ENCODE measurements at regions not wholly inside any gene's neighbourhood (a gene's known extent, or its start where the extent isn't known, plus 50 kb on each side); places are given as distances from the start of the nearest gene placed in this dataset.

DNA sequence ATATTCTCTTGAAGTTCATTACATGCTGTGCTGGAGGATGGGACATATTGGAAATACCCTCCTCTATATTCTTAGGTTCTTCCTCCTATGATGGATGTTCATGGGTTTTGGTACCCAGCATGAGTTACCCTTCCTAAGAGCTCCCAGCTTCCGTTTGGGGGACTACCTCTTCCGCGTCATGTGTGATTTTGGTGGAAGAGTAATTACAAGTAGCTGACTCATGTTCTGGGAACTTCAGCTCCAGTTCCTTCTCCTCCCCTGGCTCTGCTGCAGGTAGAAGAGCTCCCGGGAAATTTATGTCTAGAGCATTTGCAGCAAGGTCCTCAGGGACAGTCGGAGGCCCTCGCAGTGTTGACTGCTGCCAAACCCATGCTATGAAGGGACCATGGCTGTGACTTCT is 208.8 kb upstream of the IL12A start:
- FAIRE-seq: no peak

DNA sequence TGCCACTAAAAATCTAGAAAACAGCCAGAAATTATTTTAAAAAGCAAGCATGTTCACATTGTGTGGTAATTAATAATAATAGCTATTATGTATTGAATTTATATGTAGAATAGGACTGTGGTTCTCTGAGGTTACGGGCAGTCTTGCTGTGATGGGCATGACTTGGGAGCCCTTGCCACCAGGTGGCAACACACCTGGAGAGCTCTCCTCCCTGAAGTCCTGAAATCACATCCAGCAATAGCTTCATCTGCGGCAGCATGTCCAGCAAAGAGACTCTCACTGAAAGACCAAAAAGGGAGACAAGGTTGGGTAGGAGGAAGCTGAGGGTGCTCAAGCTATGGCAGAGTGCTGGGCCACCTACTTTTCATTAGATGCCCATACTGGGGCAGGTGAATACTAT is 206.8 kb upstream of the IL12A start:
- FAIRE-seq: no peak

DNA sequence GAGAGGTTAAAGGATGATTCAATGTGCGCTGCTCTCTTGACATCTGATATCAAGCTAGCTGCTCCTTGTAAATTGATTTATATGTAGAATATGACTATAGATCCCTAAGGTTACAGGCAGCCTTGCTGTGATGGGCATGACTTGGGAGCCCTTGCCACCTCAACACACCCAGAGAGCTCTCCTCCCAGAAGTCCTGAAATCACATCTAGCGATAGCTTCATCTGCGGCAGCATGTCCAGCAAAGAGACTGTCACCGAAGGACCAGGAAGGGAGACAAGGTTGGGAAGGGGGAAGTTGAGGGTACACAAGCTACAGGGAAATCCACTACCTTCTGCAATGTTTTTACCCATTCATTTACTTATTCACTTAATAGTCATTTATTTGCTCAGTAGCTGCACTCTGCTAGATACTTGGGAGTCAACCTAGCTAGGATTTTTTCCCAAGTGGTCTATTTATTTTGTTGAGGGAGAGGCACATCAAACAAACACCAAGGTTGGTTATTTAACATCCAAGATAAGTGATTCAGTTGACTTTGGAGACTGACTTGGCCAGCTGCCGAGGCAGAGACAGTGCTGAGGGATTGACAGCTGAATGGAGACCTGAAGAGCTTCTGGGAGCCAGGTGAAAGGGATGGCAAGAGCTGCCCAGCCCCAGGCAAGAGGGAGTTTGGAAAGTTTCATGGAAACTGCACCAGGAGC is 205.8 kb upstream of the IL12A start:
- no peak for FAIRE-seq

DNA sequence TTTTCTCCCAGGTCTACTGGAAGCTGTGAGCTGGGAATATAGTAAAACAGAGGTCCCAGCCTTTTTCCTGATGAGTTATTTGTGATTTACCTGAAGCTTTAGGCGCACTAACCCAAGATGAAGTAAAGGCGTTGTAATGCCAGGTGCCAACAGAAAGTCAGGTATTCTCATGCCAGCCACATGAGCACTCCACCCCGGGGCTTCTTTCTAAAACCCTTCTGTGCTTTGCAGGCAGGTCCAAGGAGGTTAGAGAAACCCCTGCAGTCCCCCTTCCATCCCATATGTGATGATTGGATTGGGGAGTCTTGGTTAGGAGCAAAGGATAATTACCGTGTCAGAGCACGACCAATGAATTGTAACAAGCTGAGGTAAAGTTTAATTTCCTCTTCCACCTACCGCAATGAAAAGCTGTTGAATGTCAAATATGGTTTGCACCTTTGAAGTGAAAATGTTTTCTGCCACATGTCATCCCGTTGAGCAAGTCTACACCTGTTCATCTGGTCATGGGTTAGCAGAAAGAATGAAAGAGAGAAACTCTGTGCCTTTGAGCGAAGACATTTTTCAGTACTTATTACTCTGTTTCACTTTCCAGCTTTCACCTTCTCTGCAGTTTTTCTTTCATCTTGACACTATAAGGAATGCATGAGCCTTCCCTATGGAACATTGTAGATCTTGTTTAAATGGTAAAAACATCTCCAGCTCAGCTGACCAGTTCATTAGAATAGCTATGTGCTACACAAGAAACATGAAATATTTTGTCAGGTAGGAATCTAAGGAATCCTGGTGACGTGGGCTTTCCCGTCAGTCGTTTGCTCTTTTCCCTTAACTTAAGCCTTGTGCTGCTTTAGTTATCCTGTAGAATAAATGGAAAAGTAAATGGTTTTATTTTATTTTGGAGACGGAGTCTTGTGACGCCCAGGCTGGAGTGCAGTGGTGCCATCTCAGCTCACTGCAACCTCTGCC is 204.6 kb upstream of the IL12A start:
- FAIRE-seq: no peak

DNA sequence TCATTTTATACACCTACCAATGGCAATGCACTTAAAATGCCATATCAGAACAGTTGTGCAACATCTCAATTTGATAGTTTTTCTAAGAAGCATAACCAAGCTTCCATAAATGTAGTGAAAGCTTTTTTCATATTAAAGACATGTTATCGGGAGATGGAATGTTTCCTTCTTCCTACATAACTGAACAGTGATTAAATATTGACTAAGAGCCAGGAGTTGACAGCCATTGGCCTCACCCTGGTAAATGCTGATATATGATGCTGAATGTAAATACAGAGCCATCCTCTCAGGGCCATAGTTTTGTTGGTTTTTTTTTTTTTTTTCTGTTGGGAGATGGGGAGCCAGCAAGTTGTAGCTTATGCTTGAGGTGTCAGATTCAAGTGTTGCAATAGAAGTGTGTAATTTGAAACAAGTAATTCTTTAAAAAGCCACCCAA is 203.3 kb upstream of the IL12A start:
- FAIRE-seq: no peak

DNA sequence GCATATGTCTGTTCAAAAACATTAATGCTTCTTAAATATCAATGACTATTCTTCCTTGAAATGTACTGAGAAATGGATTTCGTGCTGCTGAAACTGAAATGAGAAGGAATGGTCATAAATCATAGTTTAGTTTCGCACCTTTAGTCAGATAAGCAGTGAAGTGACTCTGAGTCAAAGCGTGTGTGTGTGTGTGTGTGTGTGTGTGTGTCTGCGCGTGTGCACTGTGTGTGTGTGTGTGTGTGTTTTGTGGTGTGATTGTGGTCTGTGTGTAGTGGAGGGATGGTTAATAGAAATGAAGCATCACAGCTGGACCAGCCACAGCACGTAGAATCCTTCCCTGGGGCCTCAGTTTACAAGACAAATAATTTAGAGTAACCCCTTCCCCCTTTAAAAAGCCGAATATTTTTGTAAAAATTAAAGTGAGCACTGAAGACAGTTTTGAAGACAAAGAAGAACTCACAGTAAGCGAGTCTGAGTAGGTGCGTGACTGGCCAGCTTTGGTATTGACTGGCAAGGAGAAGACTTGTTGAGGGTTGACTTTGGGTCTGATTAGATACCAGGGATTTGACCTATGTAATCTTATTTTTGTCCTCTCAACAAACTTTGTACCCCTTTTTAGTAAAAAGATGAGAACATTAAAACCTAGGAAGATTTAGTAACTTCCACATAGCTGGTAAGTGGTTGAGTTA is 202.0 kb upstream of the IL12A start:
- FAIRE-seq: peak; percentile 21

DNA sequence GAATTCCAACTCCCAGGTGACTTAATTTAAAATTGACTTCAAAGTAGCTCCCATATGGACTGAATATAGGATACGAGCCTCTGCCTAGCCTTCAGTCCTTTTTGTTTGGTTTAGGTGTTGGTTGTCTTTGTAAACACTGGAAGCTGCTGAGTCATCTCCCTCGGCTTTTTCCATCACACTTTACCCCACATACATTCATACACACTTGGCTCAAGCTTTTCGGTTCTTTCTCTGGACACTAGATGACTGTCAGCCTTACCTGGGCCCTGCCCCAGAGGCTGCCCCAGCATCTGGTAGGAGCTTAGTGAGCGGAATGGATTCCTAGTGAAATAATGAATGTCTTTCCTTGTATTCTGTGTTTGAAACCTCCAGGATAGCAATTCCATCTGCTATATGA is 201.5 kb upstream of the IL12A start:
- FAIRE-seq: no peak

DNA sequence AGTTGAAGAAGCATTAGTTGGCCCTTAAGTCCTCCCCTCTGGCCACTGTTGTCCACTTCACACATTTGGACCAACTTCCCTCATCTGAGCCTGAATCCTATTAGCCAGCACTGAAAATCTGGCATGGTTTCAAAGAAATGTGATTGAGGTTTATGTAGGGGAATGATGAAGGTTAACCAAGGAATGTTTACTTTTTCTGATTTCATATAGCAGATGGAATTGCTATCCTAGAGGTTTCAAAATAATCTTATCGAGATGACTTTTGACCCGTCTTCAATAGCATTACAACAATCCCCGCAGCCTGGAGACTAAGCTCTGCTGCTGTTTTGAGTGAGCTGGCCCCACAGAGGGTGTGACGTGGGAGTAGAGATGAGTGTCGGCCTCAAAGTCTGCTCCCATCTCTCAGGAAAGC is 200.8 kb upstream of the IL12A start:
- FAIRE-seq: no peak

DNA sequence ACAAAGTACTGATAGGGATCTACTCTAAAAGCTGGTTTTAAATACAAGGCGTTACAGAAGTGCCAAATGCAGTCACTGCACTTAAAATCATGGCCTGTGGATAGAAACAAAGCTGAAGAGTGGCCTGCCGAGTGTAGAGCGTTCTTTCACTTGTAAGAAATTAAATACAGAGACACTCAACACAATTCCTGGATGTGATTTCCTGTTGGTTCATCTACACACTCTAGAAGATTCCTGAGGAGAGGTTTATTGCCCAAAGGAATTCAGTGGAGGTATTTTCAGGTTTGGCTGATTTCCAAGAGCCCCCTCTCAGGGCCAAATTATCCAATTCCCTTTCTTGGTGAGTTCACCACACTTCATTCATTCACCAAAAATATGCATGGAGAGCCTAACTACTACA is 200.3 kb upstream of the IL12A start:
- FAIRE-seq: no peak

DNA sequence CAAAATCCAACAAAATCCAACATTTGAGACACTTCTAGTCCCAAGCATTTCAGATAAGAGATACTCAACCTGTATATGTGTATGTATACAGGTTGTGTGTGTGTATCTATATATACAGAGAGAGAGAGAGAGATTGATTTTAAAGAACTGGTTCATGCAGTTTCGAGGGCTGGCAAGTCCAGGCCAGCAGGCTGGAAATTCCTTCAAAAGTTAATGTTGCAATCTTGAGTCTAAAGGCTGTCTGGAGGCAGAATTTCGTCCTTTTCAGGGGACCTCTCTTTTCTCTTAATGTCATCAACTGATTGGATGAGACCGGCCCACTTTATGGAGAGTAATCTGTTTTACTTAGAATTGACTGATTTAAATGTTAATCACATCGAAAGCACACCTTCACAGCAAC is 199.6 kb upstream of the IL12A start:
- FAIRE-seq: no peak

DNA sequence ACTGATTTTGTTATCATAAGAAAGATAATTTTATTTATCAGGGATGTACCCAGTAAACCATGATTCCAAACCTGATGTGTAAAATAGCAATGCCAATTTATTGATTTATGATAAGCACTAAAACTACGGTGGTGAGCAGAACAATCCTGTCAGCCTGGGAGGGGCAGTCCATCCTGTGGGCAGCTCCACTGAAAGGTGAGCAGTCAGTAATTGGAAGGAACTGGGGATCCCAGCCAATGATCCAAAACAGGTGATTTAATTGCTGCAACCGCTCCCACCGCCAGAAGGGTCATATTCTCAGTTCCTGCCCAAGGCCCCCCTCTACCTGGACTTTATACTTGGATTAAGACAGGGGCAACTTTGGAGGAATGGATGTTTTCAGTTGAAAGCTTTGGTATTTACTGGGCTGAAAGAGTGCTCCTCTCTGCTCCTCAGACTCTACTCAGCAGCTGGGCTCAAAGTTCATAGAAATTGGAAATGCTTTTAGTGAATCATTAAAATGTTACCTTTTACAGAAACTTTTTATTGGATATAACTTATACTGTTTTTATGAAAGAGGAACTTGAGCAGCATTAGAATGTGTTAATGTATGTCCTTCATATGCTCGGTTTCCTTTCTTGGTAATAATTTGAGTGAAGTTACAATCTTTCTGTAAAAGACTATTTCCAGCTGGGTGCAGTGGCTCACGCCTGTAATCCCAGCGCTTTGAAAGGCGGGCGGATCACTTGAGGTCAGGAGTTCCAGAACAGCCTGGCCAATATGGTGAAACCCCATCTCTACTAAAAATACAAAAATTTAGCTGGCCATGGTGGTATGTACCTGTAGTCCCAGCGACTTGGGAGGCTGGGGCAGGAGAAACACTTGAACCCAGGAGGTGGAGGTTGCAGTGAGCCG is 198.6 kb upstream of the IL12A start:
- no peak for FAIRE-seq

DNA sequence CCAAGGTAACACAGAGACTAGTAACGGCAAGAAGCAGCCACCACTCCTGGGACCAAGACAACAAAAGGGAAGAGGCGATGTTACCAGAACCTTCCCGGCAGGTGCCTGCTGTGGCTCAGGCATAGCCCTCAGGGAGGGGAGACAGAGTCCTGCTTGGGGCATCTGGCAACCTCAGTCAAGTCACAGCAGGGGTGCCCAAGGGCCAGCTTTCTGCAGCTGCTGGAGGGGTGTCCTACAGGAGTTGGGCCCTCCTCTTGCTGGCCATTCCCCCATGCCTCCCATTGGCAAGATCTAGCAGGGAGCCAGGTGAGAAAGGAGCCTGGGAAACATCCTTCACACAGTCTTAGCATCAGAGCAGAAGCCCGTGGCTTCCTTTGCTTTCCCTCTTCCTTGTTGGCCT is 197.3 kb upstream of the IL12A start:
- no peak for FAIRE-seq

DNA sequence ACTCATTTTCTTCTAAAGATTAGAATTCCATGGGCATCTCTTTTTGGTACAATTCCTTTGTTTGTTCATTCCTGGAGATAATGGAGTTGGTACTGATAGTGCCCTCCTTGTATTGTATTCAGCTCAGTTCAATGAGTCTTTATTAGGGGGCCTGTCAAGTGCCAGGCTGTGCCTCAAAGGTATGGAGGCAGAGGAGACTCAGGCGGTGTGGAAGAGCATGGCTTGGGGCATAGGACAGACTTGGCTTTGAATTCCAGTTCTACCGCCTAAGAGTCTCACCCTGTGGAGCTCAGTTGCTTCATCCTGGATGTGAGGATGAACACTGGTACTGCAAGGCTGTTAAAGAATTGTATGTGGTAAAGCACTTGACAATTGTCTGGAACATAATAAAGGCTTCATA is 196.6 kb upstream of the IL12A start:
- no peak for FAIRE-seq

DNA sequence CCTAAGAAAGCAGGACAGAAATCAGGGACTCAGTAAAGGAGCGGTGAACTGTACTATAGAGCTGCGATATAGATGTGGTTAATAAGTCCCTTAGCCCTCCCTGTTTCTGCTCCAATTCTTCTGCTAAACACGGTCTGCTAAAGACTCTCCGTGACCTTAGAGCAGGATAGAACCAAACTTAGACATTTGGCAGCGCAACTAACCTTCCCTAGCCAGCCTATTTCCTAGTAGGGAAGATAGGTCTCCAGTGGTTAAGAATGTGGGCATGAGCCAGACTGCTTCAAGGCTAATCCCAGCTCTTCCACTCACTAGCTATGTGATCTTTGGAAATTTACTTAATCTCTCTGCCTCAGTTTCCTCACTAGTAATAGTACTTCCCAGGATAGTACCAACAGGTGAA is 193.6 kb upstream of the IL12A start:
- no peak for FAIRE-seq

DNA sequence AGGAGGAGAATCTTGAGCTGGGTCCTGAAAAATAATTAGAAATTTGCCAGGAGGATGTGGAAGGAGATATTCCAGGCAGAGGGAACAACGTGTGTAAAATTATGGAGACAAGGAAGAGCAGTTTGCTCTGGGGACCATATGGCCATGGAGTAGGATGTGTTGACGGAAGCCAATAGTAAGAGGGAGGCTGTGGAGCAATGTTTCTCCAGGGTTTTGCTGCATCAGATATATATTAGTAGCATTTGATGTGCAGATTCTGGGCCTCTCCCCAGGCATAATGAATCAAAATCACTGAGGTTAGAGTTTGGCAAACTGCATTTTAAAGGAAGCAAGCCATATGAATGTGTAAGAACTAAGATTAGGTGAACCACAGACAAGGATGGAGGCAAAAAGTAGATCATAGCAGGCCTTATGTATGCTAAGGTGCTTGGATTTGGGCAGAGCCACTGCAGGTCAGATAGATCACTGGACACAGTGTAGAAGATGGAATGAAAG is 192.9 kb upstream of the IL12A start:
- FAIRE-seq: no peak

DNA sequence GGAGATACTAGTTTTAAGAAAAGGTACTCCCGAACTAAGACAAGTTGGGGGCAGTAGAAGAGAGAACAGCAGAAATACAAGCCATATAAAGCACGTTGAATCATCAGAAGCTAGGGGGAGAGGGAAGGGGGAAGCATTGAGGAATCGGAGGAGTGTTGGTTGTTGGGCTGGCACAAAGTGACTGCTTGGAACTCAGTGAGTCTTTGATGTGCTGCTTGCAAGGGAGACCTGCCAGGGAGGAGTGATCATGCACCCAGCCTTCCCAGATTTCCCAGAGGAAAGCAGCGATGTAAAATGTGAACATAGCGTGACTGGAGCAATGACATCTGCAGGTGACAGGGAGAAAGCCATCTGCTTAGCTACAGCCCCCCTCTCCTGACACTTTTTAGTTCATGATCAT is 192.4 kb upstream of the IL12A start:
- no peak for FAIRE-seq

DNA sequence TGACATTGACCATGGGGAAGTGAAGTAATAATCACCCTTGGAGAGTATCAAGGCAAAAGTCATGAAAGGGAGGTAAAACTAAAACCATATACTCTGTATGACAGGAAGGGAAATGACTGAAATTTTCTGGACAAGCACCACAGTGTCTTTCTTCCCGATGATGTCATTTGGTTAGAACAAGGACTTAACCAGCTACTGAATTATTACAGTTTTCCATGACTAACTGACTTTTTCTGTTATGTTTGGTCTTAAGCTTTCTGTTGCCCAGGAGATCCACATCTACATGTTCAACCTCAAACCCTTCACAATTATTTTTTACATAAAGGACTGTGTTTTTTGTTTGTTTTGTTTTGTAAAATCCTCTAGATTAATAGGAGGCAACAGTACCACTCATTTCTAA is 191.9 kb upstream of the IL12A start:
- FAIRE-seq: no peak

DNA sequence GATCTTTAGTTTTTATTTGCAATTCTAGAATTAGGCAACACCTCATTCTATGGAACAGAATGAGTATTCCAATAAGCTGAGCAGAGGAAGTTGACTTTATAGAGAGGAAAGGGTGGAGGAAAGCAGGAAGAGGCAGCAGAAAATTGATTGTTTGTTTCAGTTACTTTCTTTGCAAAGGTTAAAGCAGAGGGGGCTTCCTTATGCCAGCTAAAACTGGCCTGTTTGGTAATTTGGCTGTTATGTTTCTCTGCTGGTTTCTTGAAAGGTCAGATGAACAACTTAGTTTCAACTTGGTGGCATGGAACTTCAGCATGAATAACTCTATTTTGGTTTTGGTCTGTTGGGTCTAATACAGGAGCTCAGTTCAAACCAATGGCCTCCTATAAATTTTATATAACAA is 190.9 kb upstream of the IL12A start:
- no peak for FAIRE-seq

DNA sequence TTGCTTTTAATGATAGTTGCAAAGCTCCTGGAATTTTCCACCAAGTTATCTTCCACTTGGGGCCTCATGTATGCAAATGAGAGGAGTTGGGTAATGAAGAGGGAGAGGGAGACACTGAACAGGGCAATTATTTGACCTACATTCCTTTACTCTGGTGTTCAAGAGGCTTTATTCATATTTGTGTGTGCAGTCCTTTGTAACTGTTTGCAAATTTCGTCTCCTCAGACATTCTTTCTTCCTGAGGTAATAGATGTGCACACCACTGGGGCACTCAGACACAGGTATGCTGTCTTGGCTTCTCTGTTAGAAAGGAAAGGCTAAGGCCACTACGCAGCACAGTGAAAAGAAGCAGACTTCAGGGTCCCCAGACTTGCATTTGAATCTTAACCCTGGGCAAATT is 189.7 kb upstream of the IL12A start:
- FAIRE-seq: no peak

DNA sequence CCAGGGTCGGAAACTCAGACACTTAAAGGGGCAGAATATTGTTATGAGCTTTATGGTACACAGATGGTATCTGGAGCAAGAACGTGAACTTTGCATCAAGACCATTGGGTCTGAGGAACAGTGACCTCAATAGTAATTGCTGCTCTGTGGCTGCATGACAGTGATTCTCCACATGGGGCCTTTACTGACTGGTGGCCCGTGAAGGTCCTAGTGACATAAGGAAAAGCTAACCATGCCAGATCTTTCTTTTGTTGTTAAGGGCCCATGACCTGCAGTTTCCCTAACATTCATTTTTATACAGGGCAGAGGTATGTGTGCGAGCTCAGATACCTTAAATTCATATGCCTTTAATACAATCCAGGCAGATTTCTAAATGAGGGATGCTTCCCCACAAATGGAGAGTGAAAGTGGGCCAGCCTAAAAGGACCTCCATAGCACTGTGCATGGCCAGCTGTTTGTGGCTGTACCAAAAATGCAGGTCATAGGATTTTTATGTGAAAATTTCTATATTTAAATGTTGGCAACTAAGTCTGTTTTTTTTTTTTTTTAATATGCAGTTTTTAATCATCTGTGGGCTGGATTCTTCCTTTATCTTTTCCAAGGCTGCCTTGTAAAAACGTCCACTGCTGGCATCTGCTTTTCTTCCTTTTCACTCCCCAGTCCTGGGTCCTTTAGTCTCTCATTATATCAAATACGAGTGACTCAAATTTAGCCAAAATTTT is 188.0 kb upstream of the IL12A start:
- FAIRE-seq: no peak

DNA sequence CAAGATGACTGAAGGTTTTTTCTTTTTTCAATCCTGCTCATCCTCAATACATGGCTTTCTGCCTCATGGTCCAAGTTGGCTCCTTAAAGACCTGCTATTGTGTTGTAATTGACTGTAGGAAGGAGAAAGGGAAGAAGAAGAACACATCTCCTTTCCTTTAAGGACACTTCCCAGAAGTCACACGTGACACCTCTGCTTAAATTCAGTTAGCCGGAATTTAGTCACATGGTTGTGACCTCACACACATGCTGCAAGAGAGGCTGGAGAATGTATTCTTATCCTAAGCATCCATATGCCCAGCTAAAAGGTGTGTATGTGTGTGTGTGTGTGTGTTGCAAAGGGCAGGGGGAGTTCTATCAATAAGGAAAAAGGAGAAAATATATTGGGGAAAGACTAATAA is 185.8 kb upstream of the IL12A start:
- FAIRE-seq: no peak

DNA sequence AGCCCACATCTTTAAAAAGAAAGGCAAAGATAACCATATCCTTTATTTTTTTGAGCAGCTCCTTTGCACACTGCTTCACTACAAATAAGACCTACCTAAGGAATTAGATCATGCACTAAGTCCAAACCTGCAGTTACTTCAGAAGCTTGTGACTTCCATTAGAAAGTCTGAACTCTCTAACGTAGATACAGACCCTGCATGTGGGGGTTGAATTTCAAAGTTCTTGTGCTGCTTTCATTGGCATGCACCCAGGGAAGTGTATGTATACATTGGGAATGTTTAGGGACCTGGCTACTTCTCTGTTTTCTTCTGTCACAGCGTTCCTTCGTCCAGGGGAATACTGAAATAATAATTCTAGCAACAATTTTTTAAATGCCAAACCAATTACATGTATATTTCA is 185.2 kb upstream of the IL12A start:
- no peak for FAIRE-seq
